ENCODE measurements at regions not wholly inside any gene's neighbourhood (a gene's known extent, or its start where the extent isn't known, plus 50 kb on each side); places are given as distances from the start of the nearest gene placed in this dataset.

- no peak overlapping the region for H3K4me3 ChIP-seq (replicated peaks in 1 of 3; ENCODE audit: insufficient read depth in 1 of 3, low read depth in 2 of 3, low read length in 3 of 3)
- no TSS peak for BruUV-seq (replicated peaks)
- H3K4me2 ChIP-seq (ENCODE audit: low read depth, low read length) = no peak overlapping the region
- H3K9me3 ChIP-seq (ENCODE audit: low read length) = peaks cover 16% of the 10 kb centered on the region
- H3K9ac ChIP-seq (ENCODE audit: insufficient read depth, low read depth, low read length) = no peak overlapping the region
- 40% methylated on average over 4 of the region's 12 CpGs for WGBS (ENCODE audit: low lambda C conversion rate)
- peak; percentile 17 for TF ChIP-seq HNRNPK (IDR thresholded peaks at IDR 0.05; ENCODE audit: low read depth, low read length, poor library complexity, severe bottlenecking)
- no peak for TF ChIP-seq ZSCAN29 (CRISPR knock-in tag; conservative IDR thresholded peaks at IDR 0.05)
- no peak overlapping the region for H3K27ac ChIP-seq (ENCODE audit: extremely low read length, insufficient read depth, low read length)
- no peak for FAIRE-seq
- no peaks in the 10 kb centered on the region for H3K4me1 ChIP-seq (ENCODE audit: insufficient read depth, low read length)
- no peaks in the 10 kb centered on the region for H3K79me2 ChIP-seq (ENCODE audit: insufficient read depth, low read length)
- ChIA-PET CTCF (ENCODE audit: low intra/inter-chr PET ratio, low total read pairs) (no interaction called here), POLR2A (no interaction called here)
- H3K36me3 ChIP-seq (replicated peaks in 1 of 2; ENCODE audit: control insufficient read depth in 1 of 2, insufficient read depth in 2 of 2, low read length in 2 of 2) = no peaks in the 10 kb centered on the region
- H2AFZ ChIP-seq (ENCODE audit: low read length) = no peak overlapping the region
- no peak for DNase-seq (ENCODE audit: low spot score)
- no peak for ATAC-seq
- in situ Hi-C loops (cut with HindIII; ENCODE audit: extremely low pct_ligation_motif_present, low pct_unique_long_range_greater_than_20kb) = no loop called here
- H3K27me3 ChIP-seq (ENCODE audit: control insufficient read depth in 1 of 2, insufficient read depth in 2 of 2, low read length in 2 of 2) = peaks cover 0 to 7% of the 10 kb centered on the region in 2 experiments; a peak in 1 of 5 replicates
- no peaks in the 10 kb centered on the region for H4K20me1 ChIP-seq (ENCODE audit: insufficient read depth, low read length)
- intact Hi-C loops (cut with micrococcal nuclease; ENCODE audit: unreplicated experiment) = no loop called here
Measured at GRCh38 chr6:14258695-14259593, 141.4 kb downstream of the CD83 start.

GRCh38 chr6:14259594-14260152 lies 142.1 kb downstream of the CD83 start:
- DNase-seq (ENCODE audit: low spot score) (no peak), ATAC-seq (no peak), FAIRE-seq (no peak)
- intact Hi-C loops (cut with micrococcal nuclease; ENCODE audit: unreplicated experiment) = no loop called here
- in situ Hi-C loops (cut with HindIII; ENCODE audit: extremely low pct_ligation_motif_present, low pct_unique_long_range_greater_than_20kb) = no loop called here
- Histone ChIP-seq H2AFZ (ENCODE audit: low read length) (no peak overlapping the region), H3K4me1 (ENCODE audit: insufficient read depth, low read length) (no peaks in the 10 kb centered on the region), H3K4me3 (replicated peaks in 1 of 3; ENCODE audit: insufficient read depth in 1 of 3, low read depth in 2 of 3, low read length in 3 of 3) (no peak overlapping the region), H3K9ac (ENCODE audit: insufficient read depth, low read depth, low read length) (no peak overlapping the region), H4K20me1 (ENCODE audit: insufficient read depth, low read length) (no peaks in the 10 kb centered on the region), H3K27ac (ENCODE audit: extremely low read length, insufficient read depth, low read length) (no peak overlapping the region), H3K4me2 (ENCODE audit: low read depth, low read length) (no peak overlapping the region), H3K9me3 (ENCODE audit: low read length) (peaks cover 21% of the 10 kb centered on the region), H3K36me3 (replicated peaks in 1 of 2; ENCODE audit: control insufficient read depth in 1 of 2, insufficient read depth in 2 of 2, low read length in 2 of 2) (no peaks in the 10 kb centered on the region), H3K79me2 (ENCODE audit: insufficient read depth, low read length) (no peaks in the 10 kb centered on the region), H3K27me3 (ENCODE audit: control insufficient read depth in 1 of 2, insufficient read depth in 2 of 2, low read length in 2 of 2) (peaks cover 0 to 7% of the 10 kb centered on the region in 2 experiments; a peak in 1 of 5 replicates)
- WGBS (ENCODE audit: low lambda C conversion rate) = 3% methylated on average over 8 of the region's 8 CpGs
- CTCF ChIA-PET (ENCODE audit: low intra/inter-chr PET ratio, low total read pairs) = no interaction called here
- POLR2A ChIA-PET = no interaction called here
- no TSS peak for BruUV-seq (replicated peaks)
- TF ChIP-seq ZNF331 (CRISPR knock-in tag; IDR thresholded peaks at IDR 0.05) (no peak), ZNF275 (CRISPR knock-in tag; IDR thresholded peaks at IDR 0.05; ENCODE audit: borderline replicate concordance) (no peak), LBX2 (CRISPR knock-in tag; IDR thresholded peaks at IDR 0.05; ENCODE audit: borderline replicate concordance) (no peak), HIC2 (CRISPR knock-in tag; IDR thresholded peaks at IDR 0.05; ENCODE audit: low read depth) (no peak), ZNF552 (CRISPR knock-in tag; IDR thresholded peaks at IDR 0.05; ENCODE audit: borderline replicate concordance) (no peak), ELK4 (CRISPR knock-in tag; IDR thresholded peaks at IDR 0.05; ENCODE audit: borderline replicate concordance) (no peak), ZFP37 (CRISPR knock-in tag; IDR thresholded peaks at IDR 0.05; ENCODE audit: borderline replicate concordance) (no peak), KLF13 (CRISPR knock-in tag; IDR thresholded peaks at IDR 0.05) (no peak)

Measured in HepG2 (cell line).